HEK293 (cell line): ENCODE measurements at regions not wholly inside any gene's neighbourhood (a gene's known extent, or its start where the extent isn't known, plus 50 kb on each side); places are given as distances from the start of the nearest gene placed in this dataset.

Source experiments
- CTCF ChIP-seq: fragments of 450-650 bp; formaldehyde crosslinking; IDR thresholded peaks from 2 replicates; pipeline ENCODE4 v1.5.1; 2016; ENCODE audit warnings: missing biosample characterization, missing genetic modification characterization
- PATZ1 ChIP-seq: fragments of 450-650 bp; formaldehyde crosslinking; IDR thresholded peaks from 2 replicates; pipeline ENCODE4 v1.5.1; 2016; ENCODE audit warnings: missing biosample characterization, missing genetic modification characterization
- PBX3 ChIP-seq: sonication (generic); formaldehyde crosslinking; IDR thresholded peaks from 2 replicates; pipeline ENCODE4 v1.8.1; 2022; ENCODE audit warnings: mild to moderate bottlenecking, moderate library complexity, missing genetic modification reagents
- ZBTB44 ChIP-seq: fragments of 450-650 bp; IDR thresholded peaks from 2 replicates; pipeline ENCODE4 v1.5.1; 2018; ENCODE audit warnings: missing biosample characterization, mild to moderate bottlenecking, missing genetic modification characterization
- ZBTB7A ChIP-seq: fragments of 450-650 bp; formaldehyde crosslinking; IDR thresholded peaks from 2 replicates; pipeline ENCODE4 v1.5.1; 2016; ENCODE audit warnings: low read depth, missing biosample characterization, missing genetic modification characterization
- ZNF146 ChIP-seq: fragments of 450-650 bp; formaldehyde crosslinking; IDR thresholded peaks from 2 replicates; pipeline ENCODE4 v1.5.1; 2016; ENCODE audit warnings: missing biosample characterization, missing genetic modification characterization
- ZNF280D ChIP-seq: fragments of 450-650 bp; formaldehyde crosslinking; IDR thresholded peaks from 2 replicates; pipeline ENCODE4 v1.5.1; 2016; ENCODE audit warnings: missing biosample characterization, missing genetic modification characterization
- ZSCAN18 ChIP-seq: fragments of 450-650 bp; formaldehyde crosslinking; IDR thresholded peaks from 2 replicates; pipeline ENCODE4 v1.5.1; 2016; ENCODE audit warnings: missing biosample characterization, missing genetic modification characterization
- ZSCAN30 ChIP-seq: fragments of 450-650 bp; IDR thresholded peaks from 2 replicates; pipeline ENCODE4 v1.5.1; 2018; ENCODE audit warnings: missing biosample characterization, mild to moderate bottlenecking, missing genetic modification characterization, moderate library complexity

- TF ChIP-seq ZNF146 (tag by site-specific recombination) (no peak), CTCF (tag by site-specific recombination) (no peak), PATZ1 (tag by site-specific recombination) (no peak), ZBTB44 (tag by site-specific recombination) (no peak), ZNF280D (tag by site-specific recombination) (no peak), ZSCAN30 (no peak), PBX3 (CRISPR knock-in tag) (no peak), ZSCAN18 (tag by site-specific recombination) (no peak), ZBTB7A (tag by site-specific recombination) (no peak)
Observed at GRCh38 chr17:79286440-79286839, 211.8 kb downstream of the ENGASE start.
